Upper lobe of left lung (tissue), 6 donors: ENCODE measurements at regions not wholly inside any gene's neighbourhood (a gene's known extent, or its start where the extent isn't known, plus 50 kb on each side); places are given as distances from the start of the nearest gene placed in this dataset.
A peak's percentile ranks its signal among the peaks of the same experiment; 100 is the strongest.

ENCODE experiments used
- ATAC-seq, 2 donors: fragments of 200-7000 bp; cut with Tn5 transposase; one replicate each; pipeline ENCODE4 v1.9.1; 2022; ENCODE audit warnings: mild to moderate bottlenecking in 2 of 2, moderate library complexity in 2 of 2; ENCODE audit not compliant: low FRiP score in 2 of 2
- DNase-seq, 2 donors: peaks; one replicate each; pipeline ENCODE4 v3.0.0-alpha.2; 2019 to 2020
- H3K27ac ChIP-seq, 4 donors: fragments of 200-600 bp; sonication (generic); one replicate each; pipeline ENCODE4 v1.5.1; 2016 to 2019
- H3K27me3 ChIP-seq, 4 donors: fragments of 200-600 bp; sonication (generic); one replicate each; pipeline ENCODE4 v1.5.1; 2017 to 2019
- H3K36me3 ChIP-seq, 4 donors: fragments of 200-600 bp; sonication (generic); one replicate each; pipeline ENCODE4 v1.5.1; 2016 to 2019
- H3K4me1 ChIP-seq, 4 donors: fragments of 200-600 bp; sonication (generic); one replicate each; pipeline ENCODE4 v1.5.1; 2018 to 2019
- H3K4me3 ChIP-seq, 4 donors: fragments of 200-600 bp; sonication (generic); one replicate each; pipeline ENCODE4 v1.5.1; 2017 to 2019; ENCODE audit warnings: mild to moderate bottlenecking in 2 of 4, moderate library complexity in 1 of 4
- H3K9me3 ChIP-seq, 4 donors: fragments of 200-600 bp; sonication (generic); one replicate each; pipeline ENCODE4 v1.5.1; 2018 to 2019
- EP300 ChIP-seq, 4 donors: sonication (generic); formaldehyde crosslinking; IDR thresholded peaks; one replicate each; pipeline ENCODE4 v1.5.1; 2017; ENCODE audit warnings: antibody characterized with exemption in 4 of 4, control low read depth in 2 of 4
- POLR2A ChIP-seq, 4 donors: fragments of 450-650 bp; IDR thresholded peaks; one replicate each; pipeline ENCODE4 v1.5.1; 2016 to 2017; ENCODE audit warnings: antibody characterized with exemption in 4 of 4, mild to moderate bottlenecking in 2 of 4
- POLR2AphosphoS5 ChIP-seq, 2 donors: sonication (generic); formaldehyde crosslinking; IDR thresholded peaks; one replicate each; pipeline ENCODE4 v1.5.1; 2017; ENCODE audit warnings: antibody characterized with exemption in 2 of 2
- WGBS, 2 donors: methylation state at CpG; one replicate each; pipeline ENCODE4 v1.1.5; 2017 to 2018; 5-methylcytosine and 5-hydroxymethylcytosine counted together
- TF ChIP-seq, protein P1 (sequence below), 6 experiments: fragments of 450-650 bp in 4 of 6; fragments of 200-600 bp in 2 of 6; sonication (generic) in 2 of 6; IDR thresholded peaks; one replicate each; pipeline ENCODE4 v1.5.1; 2016 to 2019; ENCODE audit warnings: antibody characterized with exemption in 6 of 6
- donor health status: DM: no; HTN: no; CAD: no; lungs with moderate emphysema.
- donor health status: DM: no; HTN: yes; CAD: no; lungs with severe emphysema.

DNA sequence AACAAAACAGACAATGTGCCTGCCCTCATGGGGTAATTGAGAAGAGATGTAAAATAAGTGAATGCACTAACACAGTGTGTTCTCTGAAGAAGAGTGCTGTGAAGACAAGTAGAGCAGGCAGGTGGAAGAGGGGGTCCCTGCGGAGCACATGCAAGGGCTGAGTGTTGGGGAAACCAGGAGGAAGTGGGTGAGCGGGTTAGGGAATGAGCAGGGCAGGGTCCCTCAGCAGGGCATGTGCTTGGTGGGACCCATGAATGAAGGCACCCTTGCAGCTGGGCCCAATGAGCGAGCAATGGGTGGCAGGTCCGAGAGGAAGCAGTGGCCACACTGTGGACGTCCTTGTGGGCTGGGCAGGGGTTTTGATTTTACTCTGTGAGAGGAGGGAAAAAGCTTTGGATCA is 376.6 kb upstream of the COBL start:
- H3K27me3 ChIP-seq = no peaks in the 10 kb centered on the region
- 73 to 83% methylated on average over 5 of the region's 5 CpGs for WGBS, 2 donors
- no peak overlapping the region for H3K4me3 ChIP-seq
- no peaks in the 10 kb centered on the region for H3K36me3 ChIP-seq
- H3K9me3 ChIP-seq = no peaks in the 10 kb centered on the region
- ATAC-seq (no peak), DNase-seq (peak in 1 of 2 donors; percentile 5)
- H3K27ac ChIP-seq = no peak overlapping the region
- TF ChIP-seq POLR2AphosphoS5 (IDR thresholded peaks at IDR 0.05) = no peak
- TF ChIP-seq EP300 (IDR thresholded peaks at IDR 0.05) = no peak
- TF ChIP-seq POLR2A (IDR thresholded peaks at IDR 0.05) = no peak
- TF ChIP-seq, protein P1, sequence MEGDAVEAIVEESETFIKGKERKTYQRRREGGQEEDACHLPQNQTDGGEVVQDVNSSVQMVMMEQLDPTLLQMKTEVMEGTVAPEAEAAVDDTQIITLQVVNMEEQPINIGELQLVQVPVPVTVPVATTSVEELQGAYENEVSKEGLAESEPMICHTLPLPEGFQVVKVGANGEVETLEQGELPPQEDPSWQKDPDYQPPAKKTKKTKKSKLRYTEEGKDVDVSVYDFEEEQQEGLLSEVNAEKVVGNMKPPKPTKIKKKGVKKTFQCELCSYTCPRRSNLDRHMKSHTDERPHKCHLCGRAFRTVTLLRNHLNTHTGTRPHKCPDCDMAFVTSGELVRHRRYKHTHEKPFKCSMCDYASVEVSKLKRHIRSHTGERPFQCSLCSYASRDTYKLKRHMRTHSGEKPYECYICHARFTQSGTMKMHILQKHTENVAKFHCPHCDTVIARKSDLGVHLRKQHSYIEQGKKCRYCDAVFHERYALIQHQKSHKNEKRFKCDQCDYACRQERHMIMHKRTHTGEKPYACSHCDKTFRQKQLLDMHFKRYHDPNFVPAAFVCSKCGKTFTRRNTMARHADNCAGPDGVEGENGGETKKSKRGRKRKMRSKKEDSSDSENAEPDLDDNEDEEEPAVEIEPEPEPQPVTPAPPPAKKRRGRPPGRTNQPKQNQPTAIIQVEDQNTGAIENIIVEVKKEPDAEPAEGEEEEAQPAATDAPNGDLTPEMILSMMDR (IDR thresholded peaks at IDR 0.05) = no peak
- H3K4me1 ChIP-seq = no peaks in the 10 kb centered on the region

DNA sequence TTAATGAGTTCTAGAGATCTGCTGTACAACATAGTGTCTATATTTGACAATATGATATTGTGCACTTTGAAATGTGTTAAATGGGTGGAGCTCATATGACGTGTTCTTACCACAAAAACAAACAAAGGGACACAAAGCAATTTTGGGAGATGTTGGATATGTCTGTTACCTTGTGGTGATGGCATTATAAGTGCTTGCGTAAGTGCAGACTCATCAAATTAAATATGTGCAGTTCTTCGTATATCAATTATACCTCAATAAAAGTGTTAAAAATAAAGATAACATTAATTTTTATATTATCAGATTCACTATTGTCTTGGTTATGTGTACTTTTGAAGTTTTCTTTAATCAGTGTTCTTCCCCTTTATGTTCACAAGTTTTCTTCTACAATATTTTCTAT is 372.9 kb upstream of the COBL start:
- Histone ChIP-seq H3K9me3 (no peaks in the 10 kb centered on the region), H3K36me3 (no peaks in the 10 kb centered on the region), H3K27ac (no peak overlapping the region), H3K4me3 (no peak overlapping the region), H3K4me1 (no peaks in the 10 kb centered on the region), H3K27me3 (no peaks in the 10 kb centered on the region)
- ATAC-seq (no peak), DNase-seq (no peak)
- WGBS, 2 donors = 82 to 86% methylated on average over 3 of the region's 3 CpGs
- TF ChIP-seq EP300 (IDR thresholded peaks at IDR 0.05) = no peak
- TF ChIP-seq, protein P1 (IDR thresholded peaks at IDR 0.05) = no peak
- TF ChIP-seq POLR2AphosphoS5 (IDR thresholded peaks at IDR 0.05) = no peak
- TF ChIP-seq POLR2A (IDR thresholded peaks at IDR 0.05) = no peak

DNA sequence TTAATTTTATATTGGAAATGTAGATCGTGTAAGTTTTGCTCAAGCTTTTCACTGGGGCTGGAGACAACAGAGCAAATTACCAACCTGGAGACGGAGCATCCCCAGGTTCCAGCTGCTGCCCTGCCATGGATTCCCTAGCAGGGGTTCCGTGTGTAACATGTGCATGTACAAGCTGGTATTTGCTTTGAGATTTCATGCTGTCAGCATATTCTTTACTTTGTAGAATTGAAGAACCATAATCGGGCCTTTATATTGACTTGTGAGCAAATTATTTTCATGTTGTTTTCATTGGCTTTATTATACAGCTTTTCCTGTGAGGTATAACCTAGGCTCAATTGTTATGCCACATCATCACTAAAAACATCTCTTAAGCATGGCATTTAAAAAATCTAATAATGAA is 369.2 kb upstream of the COBL start:
- Histone ChIP-seq H3K9me3 (no peaks in the 10 kb centered on the region), H3K27ac (no peak overlapping the region), H3K4me3 (no peak overlapping the region), H3K36me3 (no peaks in the 10 kb centered on the region), H3K27me3 (no peaks in the 10 kb centered on the region), H3K4me1 (no peaks in the 10 kb centered on the region)
- DNase-seq (no peak), ATAC-seq (no peak)
- TF ChIP-seq, protein P1 (IDR thresholded peaks at IDR 0.05) = no peak
- TF ChIP-seq POLR2AphosphoS5 (IDR thresholded peaks at IDR 0.05) (no peak), POLR2A (IDR thresholded peaks at IDR 0.05) (no peak), EP300 (IDR thresholded peaks at IDR 0.05) (no peak)
- 86 to 92% methylated on average over 4 of the region's 4 CpGs for WGBS, 2 donors

DNA sequence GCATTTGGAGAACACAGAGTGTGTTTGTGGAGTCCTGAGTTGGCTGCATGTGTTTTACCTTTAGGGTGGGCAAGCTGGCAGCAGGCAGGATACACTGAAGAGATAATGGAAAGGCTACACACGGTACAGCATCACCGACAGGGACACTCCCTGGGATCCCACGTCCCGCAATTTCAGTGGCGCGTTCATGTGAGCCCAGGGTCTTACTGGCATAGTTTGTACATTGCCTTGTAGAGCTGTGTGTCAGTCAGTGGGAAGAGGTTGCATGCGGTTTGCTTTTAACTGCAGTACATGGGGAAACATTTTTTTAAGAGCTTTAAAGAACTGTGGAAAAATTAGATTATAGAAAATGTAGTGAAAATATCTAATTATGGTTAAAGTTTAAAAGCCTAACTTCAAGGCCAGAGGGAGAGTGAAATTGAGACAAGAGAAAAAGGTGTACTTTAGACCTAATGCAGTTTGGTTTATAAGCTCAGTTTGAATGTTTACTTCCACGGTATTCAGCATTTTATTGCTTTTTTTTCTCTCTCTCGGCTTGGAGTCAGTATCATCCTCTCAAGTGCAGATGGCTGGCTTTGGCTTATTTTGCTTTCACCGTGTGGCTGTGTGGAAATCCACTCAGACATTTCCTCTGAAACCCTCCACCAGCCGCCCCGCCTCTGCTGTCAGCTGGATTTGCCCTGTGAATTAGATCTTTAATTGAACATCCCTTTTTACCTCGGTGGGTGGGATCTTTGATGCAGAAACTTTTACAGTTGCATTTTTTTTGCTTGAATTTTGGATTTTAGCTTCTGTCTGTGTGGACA is 364.2 kb upstream of the COBL start:
- no peak for ATAC-seq

More for the DNA sequence above, 364.2 kb upstream of the COBL start:
- TF ChIP-seq POLR2AphosphoS5 (IDR thresholded peaks at IDR 0.05) = no peak
- no peak for TF ChIP-seq EP300 (IDR thresholded peaks at IDR 0.05)
- TF ChIP-seq POLR2A (IDR thresholded peaks at IDR 0.05) = no peak
- TF ChIP-seq, protein P1 (IDR thresholded peaks at IDR 0.05) = no peak
- Histone ChIP-seq H3K9me3 (no peaks in the 10 kb centered on the region), H3K27me3 (no peaks in the 10 kb centered on the region), H3K36me3 (no peaks in the 10 kb centered on the region), H3K27ac (no peak overlapping the region), H3K4me3 (no peak overlapping the region), H3K4me1 (no peaks in the 10 kb centered on the region)
- WGBS, 2 donors = 79 to 82% methylated on average over 13 of the region's 13 CpGs
- no peak for DNase-seq
